ENCODE measurements at regions not wholly inside any gene's neighbourhood (a gene's known extent, or its start where the extent isn't known, plus 50 kb on each side); places are given as distances from the start of the nearest gene placed in this dataset.

GRCh38 chr10:124308056-124308645 lies 110.6 kb downstream of the OAT start:
- TF ChIP-seq POLR2AphosphoS5 (IDR thresholded peaks at IDR 0.05; ENCODE audit: low read depth) (no peak), CTCF (conservative IDR thresholded peaks at IDR 0.05; ENCODE audit: low read depth in 2 of 2) (no peak), EZH2 (IDR thresholded peaks at IDR 0.05; ENCODE audit: low read depth, unreplicated experiment) (no peak), ZNF114 (CRISPR knock-in tag; IDR thresholded peaks at IDR 0.05) (no peak), REST (IDR thresholded peaks at IDR 0.05; ENCODE audit: unreplicated experiment) (no peak), ETS1 (IDR thresholded peaks at IDR 0.05) (no peak)
